ENCODE measurements at regions not wholly inside any gene's neighbourhood (a gene's known extent, or its start where the extent isn't known, plus 50 kb on each side); places are given as distances from the start of the nearest gene placed in this dataset.

DNA sequence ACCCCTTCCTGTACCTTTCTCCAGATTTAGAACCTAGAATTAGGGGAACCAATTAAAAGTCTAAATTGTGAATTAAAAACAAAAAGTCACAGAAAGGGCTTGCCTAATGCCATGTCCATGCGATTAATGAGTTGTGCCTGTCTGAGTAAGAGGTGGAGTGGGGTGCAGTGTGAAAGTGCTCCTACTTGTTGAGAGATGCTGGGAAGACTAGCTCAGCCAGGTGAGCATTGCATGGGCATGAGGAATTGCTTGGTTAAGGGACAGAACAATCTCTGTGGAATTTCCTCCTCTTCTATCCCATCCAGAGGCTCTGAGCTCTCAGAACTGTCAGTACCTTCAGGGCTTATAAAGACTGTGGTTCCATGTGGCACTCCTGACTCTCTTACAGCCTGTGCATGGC, 159.0 kb upstream of the UBL3 start:
- intact Hi-C loops (cut with micrococcal nuclease): no loop called here

DNA sequence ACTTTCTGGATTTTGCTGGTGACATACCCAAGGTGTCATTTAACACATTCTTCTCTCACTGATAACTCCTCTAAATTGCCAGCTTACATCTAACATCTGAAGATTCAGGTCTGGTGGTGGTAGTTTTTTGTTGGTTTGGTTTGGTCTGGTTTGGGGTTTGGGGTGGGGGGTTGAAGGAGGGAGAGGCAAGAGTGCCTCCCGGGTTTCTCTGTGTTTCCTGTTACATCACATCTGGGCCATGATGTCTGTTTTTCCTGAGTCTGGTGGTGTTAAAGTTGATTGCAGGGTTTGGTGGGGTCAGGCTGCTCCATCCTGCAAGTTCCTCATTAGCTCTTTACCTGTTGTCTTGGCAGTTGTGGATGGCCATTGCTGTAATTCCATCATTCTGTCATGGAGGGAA, 155.8 kb upstream of the UBL3 start:
- intact Hi-C loops (cut with micrococcal nuclease): loop anchor here (2.0 kb wide), 1 partner anchor 71 kb away; no protein-coding TSS in a partner anchor

DNA sequence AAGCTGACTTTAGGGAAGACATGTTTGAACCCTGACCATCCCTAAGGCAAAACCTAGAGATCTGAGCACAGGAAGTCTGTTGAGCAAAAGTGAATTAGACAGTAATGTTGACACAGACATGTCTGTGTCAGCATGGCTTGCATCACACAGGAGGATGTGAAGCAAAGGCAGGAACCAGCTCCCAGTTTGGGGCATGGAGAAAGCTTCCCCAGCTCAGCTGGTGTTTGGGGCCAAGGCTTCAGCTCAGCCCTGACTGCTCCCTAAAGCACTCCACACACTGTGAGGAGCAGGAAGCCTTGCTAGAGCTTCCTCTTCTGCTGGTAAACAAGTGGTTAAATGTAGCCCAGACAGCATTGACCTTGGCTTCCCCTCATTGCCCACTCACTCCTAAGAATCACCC, 153.8 kb upstream of the UBL3 start:
- intact Hi-C loops (cut with micrococcal nuclease): no loop called here

DNA sequence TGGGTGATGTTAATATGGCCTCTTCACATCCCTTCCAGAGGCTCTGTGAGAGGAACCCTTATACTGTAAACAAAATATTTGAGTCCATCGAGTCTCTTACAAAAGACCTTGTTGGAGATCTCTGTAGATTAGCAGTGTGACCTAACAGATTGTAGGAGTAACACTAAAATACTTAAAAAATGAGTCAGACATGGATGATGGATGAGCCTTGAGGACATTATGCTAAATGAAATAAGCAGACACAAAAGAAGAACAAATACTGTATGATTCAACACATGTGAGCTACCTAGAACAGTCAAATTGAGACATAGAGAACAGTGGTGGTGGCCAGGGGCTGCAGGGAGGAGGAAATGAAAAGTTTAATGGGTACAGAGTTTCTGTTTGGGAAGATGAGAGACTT, 152.2 kb upstream of the UBL3 start:
- intact Hi-C loops (cut with micrococcal nuclease): no loop called here

DNA sequence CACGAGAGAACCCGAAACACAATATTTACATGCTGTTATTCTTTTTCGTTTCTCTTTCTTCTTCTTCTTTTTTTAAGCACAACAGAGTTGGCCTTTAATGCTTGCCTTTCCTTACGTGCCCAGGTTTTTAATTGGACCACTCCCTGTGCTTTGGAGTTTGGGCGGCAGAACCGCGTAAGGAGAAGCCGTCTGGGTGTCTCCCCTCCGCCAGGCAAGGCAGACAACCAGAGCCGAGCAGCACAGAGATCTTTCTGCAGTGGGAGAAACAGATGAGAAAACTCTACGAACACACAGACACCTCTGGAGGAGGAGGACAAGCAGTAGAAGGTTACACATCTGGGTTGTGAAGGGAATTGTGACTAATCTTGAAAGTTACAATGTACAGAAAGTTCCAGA, 150.0 kb upstream of the UBL3 start:
- intact Hi-C loops (cut with micrococcal nuclease): no loop called here

DNA sequence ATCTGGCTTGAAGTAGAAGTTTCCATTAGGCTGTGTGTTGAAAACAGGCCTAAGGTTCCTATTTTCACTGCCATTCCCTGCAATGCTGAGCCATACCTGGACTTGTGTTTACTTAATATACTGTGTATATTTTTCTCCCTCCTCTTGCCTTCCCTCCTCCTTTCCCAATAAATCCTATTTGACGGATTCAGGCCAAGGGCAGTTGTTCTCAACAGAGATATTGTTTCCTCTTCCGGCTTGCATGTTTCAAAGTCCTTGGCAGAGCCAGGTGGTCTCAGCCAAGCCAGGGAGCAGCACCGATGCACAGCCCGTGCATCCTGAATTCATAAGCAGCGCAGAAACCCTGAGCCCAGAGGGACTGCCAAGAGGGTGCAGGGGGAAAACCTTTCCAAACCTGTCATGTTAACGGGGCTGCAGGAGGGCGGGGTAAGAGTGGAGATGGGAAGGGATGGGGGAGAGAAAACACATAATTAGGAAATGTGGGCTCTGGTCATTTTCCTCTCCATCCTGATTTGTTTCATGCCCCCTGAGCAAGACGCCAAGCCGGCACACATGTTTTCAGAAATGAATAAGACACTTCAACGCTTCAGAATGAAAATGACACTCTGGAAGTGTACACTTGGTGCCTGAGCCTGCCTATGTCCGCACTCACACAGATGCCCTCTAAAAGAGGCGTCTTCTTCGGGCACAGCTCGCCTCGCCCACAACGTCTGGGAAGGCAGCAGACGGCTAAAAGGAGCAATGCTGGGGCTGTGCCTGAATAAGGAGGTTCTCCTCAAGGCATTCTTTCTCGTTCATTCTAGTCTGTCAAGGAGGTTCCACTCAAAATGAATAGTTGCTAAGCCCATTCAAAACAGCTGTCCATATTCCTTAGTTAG, 149.3 kb upstream of the UBL3 start:
- intact Hi-C loops (cut with micrococcal nuclease): no loop called here

DNA sequence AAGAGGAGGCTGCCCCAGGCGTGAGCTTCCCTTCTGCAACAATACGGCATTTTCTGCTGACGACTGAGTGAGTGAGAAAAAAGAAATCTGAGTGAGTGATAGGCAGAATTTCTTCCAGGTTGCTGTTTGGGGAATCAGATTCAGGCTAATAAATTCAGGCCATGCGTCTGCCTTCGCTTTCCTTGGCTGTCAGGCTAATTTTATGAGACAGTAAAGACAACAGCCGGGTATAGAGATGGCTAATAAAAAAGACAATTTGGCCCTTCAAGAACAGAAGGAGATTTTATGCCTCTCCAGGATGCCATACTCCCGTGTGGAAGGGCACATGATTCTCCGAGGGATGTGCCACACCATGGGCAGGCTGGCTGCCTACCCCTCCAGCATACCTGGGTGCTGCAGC, 145.9 kb upstream of the UBL3 start:
- intact Hi-C loops (cut with micrococcal nuclease): no loop called here

DNA sequence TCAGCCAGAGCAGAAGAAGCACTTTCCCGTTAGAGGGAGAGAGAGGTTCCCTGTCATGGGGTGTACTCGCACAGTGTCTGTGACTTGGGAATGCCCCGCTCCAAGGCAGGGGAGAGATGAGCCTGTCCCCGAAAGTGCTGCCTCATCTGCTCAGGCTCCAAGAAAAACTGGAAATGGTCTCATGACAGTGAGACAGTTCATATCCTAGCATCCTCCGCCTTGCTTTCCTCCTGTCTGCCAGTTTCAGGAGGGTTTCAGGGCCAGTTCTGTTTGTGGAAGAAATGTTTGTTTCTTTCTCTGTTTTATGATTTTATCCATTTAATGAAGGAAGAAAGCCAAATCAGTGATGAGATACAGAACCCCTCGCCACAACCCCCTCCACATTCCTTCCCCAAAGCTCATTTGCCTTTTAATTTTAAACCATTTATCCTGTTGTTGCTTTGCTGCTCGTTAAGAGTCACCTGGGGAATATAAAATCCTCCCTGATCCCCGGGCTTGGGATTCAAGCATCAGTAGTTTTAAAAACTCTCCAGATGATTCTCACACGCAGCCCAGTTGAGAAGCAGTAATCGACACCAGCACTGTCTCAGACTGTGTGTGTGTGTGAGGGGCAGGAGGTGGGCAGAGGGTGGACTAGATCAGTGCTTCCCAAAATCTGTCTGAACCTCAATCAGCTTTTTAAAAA, 144.6 kb upstream of the UBL3 start:
- intact Hi-C loops (cut with micrococcal nuclease): no loop called here

DNA sequence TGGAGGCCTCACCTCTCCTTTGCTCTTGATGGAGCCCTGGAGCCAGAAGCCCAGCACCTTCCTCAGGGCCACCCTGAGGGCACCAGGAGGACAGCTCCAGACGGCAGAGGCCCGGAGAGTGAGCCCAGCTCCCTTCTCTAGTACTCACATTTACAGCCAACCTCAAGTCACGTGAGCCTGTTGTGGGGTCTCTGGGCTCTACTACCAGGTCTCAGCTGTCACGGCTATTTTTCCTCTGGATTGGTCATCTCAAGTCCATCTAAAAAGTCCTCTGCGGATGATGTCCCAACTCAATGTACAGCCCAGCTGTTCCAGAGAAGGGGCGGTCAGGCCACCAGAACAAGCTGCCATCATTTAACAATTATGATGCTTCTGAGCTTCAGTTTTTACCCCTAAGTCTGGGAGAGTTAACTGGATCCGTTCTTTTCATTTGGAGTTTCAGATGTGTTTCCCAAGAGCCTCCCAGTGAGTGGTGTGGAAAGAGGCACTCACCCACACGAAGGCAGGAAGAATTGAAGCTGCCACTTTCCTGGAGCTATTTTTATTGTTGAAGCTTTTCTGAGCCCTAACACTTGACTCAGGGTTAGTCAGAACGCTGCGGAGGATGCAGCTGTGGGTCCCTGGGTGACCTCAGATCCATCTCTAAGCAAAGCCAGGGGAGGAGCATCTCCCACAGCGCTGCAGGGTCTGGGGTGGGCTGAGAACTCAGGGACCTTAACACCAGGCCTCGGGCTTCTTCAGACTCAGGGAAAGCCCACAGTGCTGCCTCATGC, 143.5 kb upstream of the UBL3 start:
- intact Hi-C loops (cut with micrococcal nuclease): no loop called here

DNA sequence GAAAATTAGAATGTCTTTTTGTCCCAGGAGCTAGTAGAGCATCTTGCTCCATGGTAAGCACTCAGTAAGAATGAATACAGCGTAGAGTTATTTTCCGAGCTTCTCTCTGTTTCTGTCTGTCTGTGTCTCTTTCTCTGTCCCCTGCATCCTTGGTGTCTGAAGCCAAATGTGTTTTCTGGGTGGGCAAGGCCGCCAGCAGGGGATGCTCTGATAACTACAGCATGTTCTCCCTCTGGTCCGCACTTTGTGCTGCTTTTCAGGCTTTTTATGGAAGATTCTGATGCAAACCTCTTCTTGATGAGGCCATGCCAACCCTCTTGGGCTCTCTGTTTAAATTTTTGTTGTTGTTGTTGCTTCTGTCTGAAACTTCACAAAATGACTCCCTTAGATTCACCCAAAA, 142.8 kb upstream of the UBL3 start:
- intact Hi-C loops (cut with micrococcal nuclease): no loop called here

DNA sequence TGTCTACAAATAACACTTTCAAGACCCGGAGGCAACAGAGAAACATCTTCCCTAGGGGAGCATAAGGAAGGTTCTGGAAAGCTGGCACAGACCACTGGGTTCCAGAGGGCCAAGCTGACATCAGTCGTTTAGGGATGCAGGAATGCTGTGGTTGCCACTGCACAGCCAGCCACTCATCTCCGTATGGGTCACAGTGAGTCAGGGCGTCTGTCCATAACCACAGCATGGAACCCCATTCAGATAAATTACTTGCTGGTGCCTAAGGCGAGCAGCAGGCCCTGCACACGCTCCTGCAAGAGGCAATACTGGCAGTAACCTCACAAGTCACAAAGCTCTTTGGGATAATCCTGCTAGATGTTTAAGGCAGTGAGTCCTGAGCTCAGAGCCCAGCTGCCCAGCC, 140.9 kb upstream of the UBL3 start:
- intact Hi-C loops (cut with micrococcal nuclease): no loop called here

DNA sequence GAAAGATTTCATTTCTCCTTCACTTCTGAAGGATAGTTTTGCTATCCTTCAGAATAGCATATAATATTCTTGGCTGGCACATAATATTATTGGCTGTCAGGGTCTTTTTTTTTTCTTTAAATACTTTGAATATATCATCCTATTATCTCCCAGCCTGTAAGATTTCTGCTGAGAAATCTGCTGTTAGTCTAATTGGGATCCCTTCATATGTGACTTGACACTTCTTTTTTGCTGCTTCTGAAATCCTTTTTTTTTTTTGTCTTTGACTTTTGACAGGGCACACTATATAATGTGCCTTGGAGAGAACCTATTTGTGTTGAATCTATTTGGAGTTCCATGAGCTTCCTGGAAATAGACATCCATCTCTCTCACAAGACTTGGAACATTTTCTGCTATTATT, 136.9 kb upstream of the UBL3 start:
- intact Hi-C loops (cut with micrococcal nuclease): no loop called here

DNA sequence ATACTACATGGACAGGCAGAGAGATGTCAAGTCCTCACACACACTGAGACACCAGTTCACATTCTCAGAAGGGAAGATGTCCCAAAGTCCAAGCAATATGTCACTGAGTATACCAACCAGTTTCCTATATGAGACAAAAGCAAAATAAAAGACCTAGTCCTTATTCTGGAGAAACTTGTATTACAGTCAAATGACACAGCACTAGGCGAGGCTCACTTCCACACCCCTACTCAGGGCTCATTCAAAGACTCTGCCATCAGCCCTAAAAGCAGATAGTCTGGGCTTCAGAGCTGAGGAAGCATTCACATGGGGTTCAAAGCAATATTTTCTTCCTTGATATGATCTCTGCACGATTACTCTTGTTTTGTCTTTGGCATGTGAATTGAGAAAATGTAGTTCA, 129.9 kb upstream of the UBL3 start:
- intact Hi-C loops (cut with micrococcal nuclease): no loop called here

DNA sequence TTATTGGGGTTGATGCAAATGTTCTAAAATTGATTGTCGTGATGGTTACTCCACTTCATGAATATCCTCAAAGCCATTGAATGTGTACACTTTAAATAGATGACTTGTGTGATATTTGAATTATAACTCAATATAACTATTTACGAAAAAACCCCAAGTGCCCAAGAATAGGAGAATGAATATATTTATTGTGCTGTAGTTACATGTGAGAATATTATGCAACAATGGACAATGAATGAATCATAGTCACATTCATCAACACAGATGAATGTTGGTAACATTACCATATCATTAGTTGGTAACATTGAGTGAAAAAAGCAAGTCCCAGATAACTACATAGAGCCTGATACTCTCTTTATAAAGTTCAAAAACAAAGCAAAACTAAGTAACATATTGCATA, 127.8 kb upstream of the UBL3 start:
- intact Hi-C loops (cut with micrococcal nuclease): no loop called here

DNA sequence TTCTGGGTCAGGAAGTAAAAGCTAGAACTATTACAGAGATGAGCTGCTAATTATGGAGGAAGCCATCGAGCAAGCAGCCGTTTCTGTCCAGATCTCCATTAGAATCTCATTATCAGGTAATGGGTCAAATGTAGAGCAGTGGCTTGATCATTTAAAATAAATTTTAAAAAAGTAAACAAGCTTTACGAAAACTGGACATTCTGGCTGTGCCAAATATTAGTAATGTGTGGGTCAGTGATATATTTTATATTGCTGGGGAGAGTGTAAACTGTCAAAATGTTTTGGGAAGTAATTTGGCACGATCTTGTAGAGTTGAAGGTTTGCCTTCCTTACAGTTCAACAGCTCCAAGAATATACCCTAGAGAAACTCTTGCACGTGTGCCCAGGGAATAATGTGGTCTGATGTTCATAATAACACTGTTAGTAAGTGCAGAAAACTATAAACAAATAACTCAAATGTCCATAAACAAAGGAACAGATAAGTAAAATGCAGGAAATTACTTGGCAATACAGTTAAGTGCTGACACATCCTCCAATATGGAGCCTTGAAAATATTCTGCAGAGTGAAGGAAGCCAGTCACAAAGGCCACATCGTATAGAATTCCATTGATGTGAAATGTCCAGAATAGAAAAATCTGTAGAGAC, 127.2 kb upstream of the UBL3 start:
- intact Hi-C loops (cut with micrococcal nuclease): no loop called here

DNA sequence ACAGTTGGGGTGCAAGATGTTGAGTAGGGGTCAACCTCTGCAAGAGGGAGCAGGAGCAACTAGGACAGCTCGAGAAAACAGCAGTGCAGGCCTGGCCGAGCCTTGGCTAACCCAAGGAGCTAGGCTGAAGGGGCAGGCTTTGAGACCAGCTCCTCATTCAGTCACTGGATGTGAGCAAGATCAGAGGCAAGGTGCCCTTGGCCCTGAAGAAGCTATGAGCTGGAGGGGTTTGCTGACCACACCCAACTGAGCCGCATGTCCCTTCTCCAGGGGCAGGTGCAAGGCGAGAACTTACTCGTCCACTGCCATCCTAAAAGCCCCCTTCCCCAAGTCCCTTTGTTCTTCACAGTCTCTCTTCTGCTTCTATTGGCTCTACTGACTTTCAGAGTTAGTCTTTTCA, 126.1 kb upstream of the UBL3 start:
- intact Hi-C loops (cut with micrococcal nuclease): no loop called here

DNA sequence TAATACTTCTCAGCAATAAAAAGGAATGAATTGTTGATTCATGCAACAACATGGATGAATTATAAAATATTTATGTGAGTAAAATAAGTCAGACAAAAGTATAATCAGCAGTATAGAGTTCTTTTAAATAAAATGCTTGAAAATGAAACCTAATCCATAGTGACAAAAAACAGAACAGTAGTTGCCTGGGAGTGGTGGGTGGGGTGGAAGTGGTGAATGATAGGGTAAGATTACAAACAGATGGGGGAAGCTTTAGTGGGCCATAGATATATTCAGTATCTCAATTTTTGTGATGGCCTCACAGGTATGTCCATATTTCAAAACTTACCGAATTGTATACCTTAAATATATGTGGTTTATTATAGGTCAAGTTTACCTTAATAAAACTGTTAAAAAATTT, 124.9 kb upstream of the UBL3 start:
- intact Hi-C loops (cut with micrococcal nuclease): loop anchor here (2.0 kb wide), 1 partner anchor 20 kb away; no protein-coding TSS in a partner anchor

DNA sequence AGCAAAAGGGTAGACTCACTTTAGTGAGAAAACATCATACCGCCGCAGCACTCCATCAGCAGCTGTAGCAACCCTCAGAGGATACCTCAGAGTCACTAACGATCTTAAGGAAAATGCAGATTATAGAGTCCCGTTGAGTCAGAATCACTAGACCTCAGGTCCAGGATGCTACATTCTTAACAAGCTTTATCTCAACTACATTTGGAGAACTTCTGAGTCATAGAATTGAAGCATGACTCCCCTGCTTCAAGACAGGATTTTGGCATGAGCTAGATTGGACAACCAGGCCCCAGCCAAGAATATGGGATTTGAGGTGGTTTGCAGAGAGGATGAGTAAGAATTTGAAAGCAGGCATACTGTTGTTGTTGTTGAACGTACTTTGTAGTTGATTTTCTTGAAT, 118.9 kb upstream of the UBL3 start:
- intact Hi-C loops (cut with micrococcal nuclease): no loop called here

DNA sequence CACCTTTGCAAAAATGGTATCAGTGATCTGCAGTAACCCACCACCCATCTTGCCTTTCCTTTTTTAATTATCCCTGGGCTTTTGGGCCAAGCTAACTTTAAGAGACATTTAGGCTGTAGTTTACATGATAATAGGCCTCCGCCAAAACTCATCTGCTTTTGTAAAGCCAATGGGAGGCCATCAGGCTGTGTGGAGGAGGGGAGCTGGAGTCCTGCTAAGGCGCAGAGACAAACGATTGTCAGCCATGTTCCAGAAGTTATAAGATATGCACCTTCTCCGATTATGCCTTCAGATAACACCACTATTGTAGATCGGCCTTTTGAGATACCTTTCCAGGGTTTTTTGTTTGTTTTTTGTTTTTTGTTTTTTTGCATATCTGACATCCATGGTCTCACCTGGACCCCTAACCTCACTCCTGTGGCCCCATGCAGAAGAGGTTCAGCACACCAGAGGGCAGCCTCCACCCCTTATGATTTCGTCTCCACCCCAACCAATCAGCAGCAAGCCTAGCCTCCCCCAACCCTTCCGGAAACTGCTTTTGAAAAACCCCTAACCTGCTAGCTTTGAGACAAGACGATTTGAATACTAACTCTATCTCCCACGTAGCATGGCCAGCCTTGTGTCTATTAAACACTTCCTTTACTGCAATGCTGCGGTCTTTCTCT, 113.9 kb upstream of the UBL3 start:
- intact Hi-C loops (cut with micrococcal nuclease): no loop called here

DNA sequence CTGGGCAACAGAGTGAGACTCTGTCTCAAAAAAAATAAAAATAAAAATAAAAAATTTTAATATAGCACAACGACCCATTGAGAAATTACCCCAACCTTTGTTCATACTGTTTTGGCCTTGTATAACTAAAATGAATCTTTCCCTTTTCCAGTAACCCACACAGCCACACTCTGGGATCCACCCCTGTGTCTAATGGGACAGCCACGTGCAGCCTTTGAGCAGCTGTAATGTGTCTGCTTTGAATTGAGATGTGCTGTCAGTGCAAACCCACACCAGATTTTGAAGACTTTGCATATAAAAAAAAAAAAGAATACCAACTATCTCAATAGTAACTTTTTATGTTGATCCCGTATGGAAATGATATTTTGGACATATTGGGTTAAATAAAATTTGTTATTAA, 112.7 kb upstream of the UBL3 start:
- intact Hi-C loops (cut with micrococcal nuclease): no loop called here

DNA sequence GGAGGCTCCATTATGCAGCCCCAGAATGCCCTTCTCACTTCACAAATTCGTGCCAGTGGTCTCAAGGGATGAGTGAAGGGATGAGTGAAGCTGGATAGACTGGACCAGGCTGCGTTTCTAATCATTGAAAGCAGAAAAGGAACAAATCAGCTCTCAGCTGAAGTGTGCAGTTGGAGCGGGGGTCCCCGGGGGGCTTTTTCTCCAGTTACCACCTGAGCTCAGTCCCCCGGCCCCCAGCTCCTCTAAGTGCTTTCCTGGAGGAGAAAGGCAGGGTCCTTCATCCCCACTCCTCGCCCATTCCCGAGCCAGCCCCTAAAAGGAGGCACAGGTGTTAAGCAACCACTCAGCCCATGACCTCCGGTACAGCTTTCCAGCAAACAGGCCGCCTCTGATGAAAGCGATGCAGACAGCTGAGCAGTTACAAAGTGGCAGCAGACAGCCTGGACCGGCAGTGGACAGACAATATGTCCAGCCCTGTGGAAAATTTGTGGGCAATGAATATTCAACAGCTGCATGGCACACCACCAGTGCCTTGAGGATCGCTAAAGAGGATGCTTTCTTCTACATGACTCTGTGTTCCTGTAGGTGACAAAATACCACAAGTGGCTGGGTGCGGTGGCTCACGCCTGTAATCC, 110.7 kb upstream of the UBL3 start:
- intact Hi-C loops (cut with micrococcal nuclease): no loop called here

All from T-helper 1 cell treated with Interleukin-12 subunit alpha and Interleukin-12 subunit beta and Interleukin-4 antibody, amounts not matched to agents 30 ng/mL and 1 ng/mL, for 36 hours (primary cell).